ENCODE measurements at regions not wholly inside any gene's neighbourhood (a gene's known extent, or its start where the extent isn't known, plus 50 kb on each side); places are given as distances from the start of the nearest gene placed in this dataset.
A peak's percentile ranks its signal among the peaks of the same experiment; 100 is the strongest.

DNA sequence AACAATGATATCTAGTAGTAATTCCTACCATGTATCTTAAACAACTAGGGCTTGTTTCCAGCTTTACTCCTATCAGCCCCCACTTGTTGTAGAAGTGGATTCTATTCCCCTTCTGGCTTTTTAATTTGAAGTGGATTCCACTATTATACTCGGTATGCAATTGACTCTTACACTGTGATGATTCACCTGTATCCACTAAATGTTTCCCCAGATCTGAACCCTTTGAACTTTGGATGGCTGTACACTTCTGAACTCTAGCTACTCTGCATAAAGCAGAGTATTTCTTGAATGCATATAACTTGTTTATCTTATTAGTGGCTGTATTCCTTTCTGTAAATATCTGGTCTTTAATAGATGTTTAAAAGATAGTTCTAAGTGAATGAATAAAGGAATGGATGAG is 538.4 kb upstream of the NRSN1 start:
- Histone ChIP-seq H3K4me2 (ENCODE audit: extremely low read depth, insufficient read depth, low read length) (no peak overlapping the region), H3K79me2 (ENCODE audit: control insufficient read depth, insufficient read depth, low read length) (no peaks in the 10 kb centered on the region), H3K9ac (ENCODE audit: insufficient read depth, low read length) (no peak overlapping the region), H3K27me3 (ENCODE audit: control insufficient read depth, insufficient read depth, low read length) (no peaks in the 10 kb centered on the region), H3K9me3 (ENCODE audit: control insufficient read depth, insufficient read depth, low read depth, low read length) (no peaks in the 10 kb centered on the region), H3K4me1 (ENCODE audit: control insufficient read depth, extremely low read depth, insufficient read depth, low read length) (no peaks in the 10 kb centered on the region), H3K27ac (ENCODE audit: insufficient read depth, low read length) (no peak overlapping the region), H3K36me3 (ENCODE audit: control insufficient read depth, insufficient read depth, low read length) (no peaks in the 10 kb centered on the region), H2AFZ (ENCODE audit: low read length) (no peak overlapping the region), H4K20me1 (ENCODE audit: control insufficient read depth, extremely low read depth, insufficient read depth, low read length) (no peaks in the 10 kb centered on the region), H3K4me3 (replicated peaks in 1 of 4; ENCODE audit: control extremely low read depth in 1 of 4, insufficient read depth in 1 of 4, low read depth in 3 of 4, low read length in 4 of 4) (no peak overlapping the region)
- no peak for DNase-seq (ENCODE audit: low read depth in 2 of 2)
- no peak for TF ChIP-seq CTCF (conservative IDR thresholded peaks at IDR 0.05 in 1 of 2, IDR thresholded peaks at IDR 0.05 in 1 of 2; ENCODE audit: low read depth in 1 of 2, low read length in 2 of 2)
- TF ChIP-seq EZH2 (IDR thresholded peaks at IDR 0.05; ENCODE audit: low read length, missing control alignments), result no peak

DNA sequence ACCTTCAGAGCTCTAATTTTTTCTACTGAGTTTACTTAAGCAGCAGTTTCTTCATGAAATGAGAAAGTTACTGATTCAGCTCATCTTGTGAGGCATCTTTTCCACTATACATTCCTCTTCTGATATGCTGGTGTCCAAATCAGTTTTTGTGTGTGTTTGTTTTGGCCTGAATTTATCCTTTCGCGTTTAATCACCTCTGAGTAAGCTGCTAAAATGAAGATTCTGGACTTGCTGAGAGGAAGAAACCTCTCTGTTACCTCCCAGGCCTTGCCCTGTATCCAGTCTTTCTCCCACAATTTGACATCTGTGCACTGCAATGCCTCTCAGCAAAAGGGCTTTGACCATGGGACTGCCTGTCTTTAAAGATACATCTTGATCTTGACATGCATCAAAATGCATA is 536.2 kb upstream of the NRSN1 start:
- no peaks in the 10 kb centered on the region for H3K27me3 ChIP-seq (ENCODE audit: control insufficient read depth, insufficient read depth, low read length)
- no peaks in the 10 kb centered on the region for H4K20me1 ChIP-seq (ENCODE audit: control insufficient read depth, extremely low read depth, insufficient read depth, low read length)
- H3K4me3 ChIP-seq (replicated peaks in 1 of 4; ENCODE audit: control extremely low read depth in 1 of 4, insufficient read depth in 1 of 4, low read depth in 3 of 4, low read length in 4 of 4), result no peak overlapping the region
- H3K4me2 ChIP-seq (ENCODE audit: extremely low read depth, insufficient read depth, low read length), result no peak overlapping the region
- H3K27ac ChIP-seq (ENCODE audit: insufficient read depth, low read length), result no peak overlapping the region
- H3K4me1 ChIP-seq (ENCODE audit: control insufficient read depth, extremely low read depth, insufficient read depth, low read length), result no peaks in the 10 kb centered on the region
- DNase-seq (ENCODE audit: low read depth in 2 of 2), result peak in 1 of 2 donors; percentile 20
- H3K9me3 ChIP-seq (ENCODE audit: control insufficient read depth, insufficient read depth, low read depth, low read length), result no peaks in the 10 kb centered on the region
- H3K9ac ChIP-seq (ENCODE audit: insufficient read depth, low read length), result no peak overlapping the region
- no peak overlapping the region for H2AFZ ChIP-seq (ENCODE audit: low read length)
- TF ChIP-seq CTCF (conservative IDR thresholded peaks at IDR 0.05 in 1 of 2, IDR thresholded peaks at IDR 0.05 in 1 of 2; ENCODE audit: low read depth in 1 of 2, low read length in 2 of 2) (no peak), EZH2 (IDR thresholded peaks at IDR 0.05; ENCODE audit: low read length, missing control alignments) (no peak)
- no peaks in the 10 kb centered on the region for H3K36me3 ChIP-seq (ENCODE audit: control insufficient read depth, insufficient read depth, low read length)
- H3K79me2 ChIP-seq (ENCODE audit: control insufficient read depth, insufficient read depth, low read length), result no peaks in the 10 kb centered on the region

- no peak for DNase-seq (ENCODE audit: low read depth in 2 of 2)
- H3K79me2 ChIP-seq (ENCODE audit: control insufficient read depth, insufficient read depth, low read length), result no peaks in the 10 kb centered on the region
- no peaks in the 10 kb centered on the region for H3K9me3 ChIP-seq (ENCODE audit: control insufficient read depth, insufficient read depth, low read depth, low read length)
Observed at GRCh38 chr6:23590498-23591126, 535.4 kb upstream of the NRSN1 start.

More at GRCh38 chr6:23590498-23591126, 535.4 kb upstream of the NRSN1 start:
- Histone ChIP-seq H3K4me2 (ENCODE audit: extremely low read depth, insufficient read depth, low read length) (no peak overlapping the region), H3K9ac (ENCODE audit: insufficient read depth, low read length) (no peak overlapping the region), H3K27ac (ENCODE audit: insufficient read depth, low read length) (no peak overlapping the region), H3K36me3 (ENCODE audit: control insufficient read depth, insufficient read depth, low read length) (no peaks in the 10 kb centered on the region), H3K4me3 (replicated peaks in 1 of 4; ENCODE audit: control extremely low read depth in 1 of 4, insufficient read depth in 1 of 4, low read depth in 3 of 4, low read length in 4 of 4) (no peak overlapping the region), H2AFZ (ENCODE audit: low read length) (no peak overlapping the region), H3K27me3 (ENCODE audit: control insufficient read depth, insufficient read depth, low read length) (no peaks in the 10 kb centered on the region), H4K20me1 (ENCODE audit: control insufficient read depth, extremely low read depth, insufficient read depth, low read length) (no peaks in the 10 kb centered on the region), H3K4me1 (ENCODE audit: control insufficient read depth, extremely low read depth, insufficient read depth, low read length) (no peaks in the 10 kb centered on the region)
- TF ChIP-seq EZH2 (IDR thresholded peaks at IDR 0.05; ENCODE audit: low read length, missing control alignments) (no peak), CTCF (conservative IDR thresholded peaks at IDR 0.05 in 1 of 2, IDR thresholded peaks at IDR 0.05 in 1 of 2; ENCODE audit: low read depth in 1 of 2, low read length in 2 of 2) (no peak)
